Type B pancreatic cell (in vitro differentiated cells): ENCODE measurements at regions not wholly inside any gene's neighbourhood (a gene's known extent, or its start where the extent isn't known, plus 50 kb on each side); places are given as distances from the start of the nearest gene placed in this dataset.

Experiments used
- DNase-seq: peaks from one replicate; pipeline ENCODE4 v3.0.0; 2021; ENCODE audit warnings: mixed read lengths; ENCODE audit not compliant: unreplicated experiment; ENCODE audit errors: extremely low spot score
- H3K27ac Mint-ChIP-seq: 2 replicates; pipeline ENCODE4 v1.8.0; 2021; ENCODE audit warnings: mild to moderate bottlenecking, mixed read lengths
- H3K27me3 Mint-ChIP-seq: 2 replicates; pipeline ENCODE4 v1.8.0; 2021; ENCODE audit warnings: mixed read lengths
- H3K36me3 Mint-ChIP-seq: 2 replicates; pipeline ENCODE4 v1.8.0; 2021; ENCODE audit warnings: mixed read lengths
- H3K4me1 Mint-ChIP-seq: one replicate; pipeline ENCODE4 v1.8.0; 2021; ENCODE audit warnings: mixed read lengths; ENCODE audit not compliant: unreplicated experiment
- H3K4me3 Mint-ChIP-seq: 2 replicates; pipeline ENCODE4 v1.8.0; 2021; ENCODE audit warnings: mild to moderate bottlenecking, mixed read lengths
- H3K9me3 Mint-ChIP-seq: 2 replicates; pipeline ENCODE4 v1.8.0; 2021; ENCODE audit warnings: mixed read lengths
- TF ChIP-seq, protein P1 (sequence below): fragments of 200-600 bp; sonication (generic); conservative IDR thresholded peaks from 2 replicates; pipeline ENCODE4 v1.5.0; 2021; ENCODE audit warnings: antibody characterized with exemption, mild to moderate bottlenecking

DNA sequence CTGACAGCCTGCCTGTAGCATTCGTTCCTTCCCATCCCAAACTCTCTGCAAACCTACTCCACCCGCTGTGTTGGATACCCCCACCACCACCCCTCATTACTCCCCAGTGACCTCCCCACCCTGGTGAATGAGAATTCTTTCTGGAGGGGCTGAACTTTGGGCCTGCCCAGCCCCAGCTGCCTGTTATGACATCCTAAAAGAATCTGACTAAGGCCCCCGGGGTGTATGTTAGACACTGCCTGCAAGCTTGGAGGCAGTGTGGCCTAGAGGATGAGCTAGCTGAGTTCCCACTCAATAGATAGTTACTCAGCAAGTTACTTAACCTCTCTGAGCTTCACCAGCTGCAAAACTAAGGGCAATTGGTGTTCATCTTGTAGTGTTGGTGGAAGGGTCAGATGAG is 110.2 kb upstream of the FGGY start:
- Mint-ChIP-seq H3K27me3 (no peaks in the 10 kb centered on the region), H3K9me3 (peaks cover 8% of the 10 kb centered on the region), H3K4me3 (no peak overlapping the region), H3K27ac (no peak overlapping the region), H3K4me1 (peaks cover 8% of the 10 kb centered on the region), H3K36me3 (peaks cover 4% of the 10 kb centered on the region)
- TF ChIP-seq, protein P1, sequence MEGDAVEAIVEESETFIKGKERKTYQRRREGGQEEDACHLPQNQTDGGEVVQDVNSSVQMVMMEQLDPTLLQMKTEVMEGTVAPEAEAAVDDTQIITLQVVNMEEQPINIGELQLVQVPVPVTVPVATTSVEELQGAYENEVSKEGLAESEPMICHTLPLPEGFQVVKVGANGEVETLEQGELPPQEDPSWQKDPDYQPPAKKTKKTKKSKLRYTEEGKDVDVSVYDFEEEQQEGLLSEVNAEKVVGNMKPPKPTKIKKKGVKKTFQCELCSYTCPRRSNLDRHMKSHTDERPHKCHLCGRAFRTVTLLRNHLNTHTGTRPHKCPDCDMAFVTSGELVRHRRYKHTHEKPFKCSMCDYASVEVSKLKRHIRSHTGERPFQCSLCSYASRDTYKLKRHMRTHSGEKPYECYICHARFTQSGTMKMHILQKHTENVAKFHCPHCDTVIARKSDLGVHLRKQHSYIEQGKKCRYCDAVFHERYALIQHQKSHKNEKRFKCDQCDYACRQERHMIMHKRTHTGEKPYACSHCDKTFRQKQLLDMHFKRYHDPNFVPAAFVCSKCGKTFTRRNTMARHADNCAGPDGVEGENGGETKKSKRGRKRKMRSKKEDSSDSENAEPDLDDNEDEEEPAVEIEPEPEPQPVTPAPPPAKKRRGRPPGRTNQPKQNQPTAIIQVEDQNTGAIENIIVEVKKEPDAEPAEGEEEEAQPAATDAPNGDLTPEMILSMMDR: no peak
- DNase-seq: no peak

DNA sequence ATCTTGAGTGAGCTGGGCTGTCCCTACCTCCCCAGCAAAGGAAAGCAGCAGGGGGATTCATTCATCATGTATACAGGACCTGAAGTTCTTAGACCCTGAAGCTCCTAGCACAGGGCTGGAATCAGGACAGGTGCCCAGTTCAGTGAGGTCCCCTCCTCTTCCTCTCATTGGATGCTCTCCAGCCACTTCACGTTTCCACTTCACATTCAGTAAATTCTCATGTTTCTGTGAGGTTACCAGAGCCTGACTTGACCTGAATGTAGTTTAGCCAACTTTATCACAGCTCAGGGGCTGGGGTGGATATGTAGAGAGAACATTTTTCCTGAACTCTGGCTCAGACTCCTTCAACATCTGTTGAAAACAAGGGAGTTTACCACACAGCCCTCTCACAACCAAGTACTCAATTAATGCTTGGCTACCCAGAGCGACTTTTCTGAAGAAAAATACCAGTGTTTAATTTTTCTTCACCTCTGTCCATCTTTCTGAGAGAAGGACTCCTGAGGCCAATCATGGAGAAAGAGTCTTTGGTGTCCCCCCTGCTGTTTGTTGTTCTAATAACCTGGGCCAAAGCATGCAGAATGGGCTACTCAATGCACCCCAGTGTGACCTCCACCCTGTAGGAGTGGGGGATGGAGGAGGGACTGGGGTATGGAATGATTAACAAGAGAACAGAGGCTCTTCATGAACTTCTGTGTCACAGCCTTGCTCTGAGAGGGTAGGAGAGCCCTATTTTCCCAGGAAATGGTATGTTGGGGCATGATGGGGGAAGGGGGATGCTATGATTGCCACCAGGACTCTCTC is 108.3 kb upstream of the FGGY start:
- DNase-seq: no peak
- Mint-ChIP-seq H3K4me1 (peaks cover 8% of the 10 kb centered on the region), H3K27ac (no peak overlapping the region), H3K4me3 (no peak overlapping the region), H3K9me3 (peaks cover 13% of the 10 kb centered on the region), H3K36me3 (peaks cover 4% of the 10 kb centered on the region), H3K27me3 (no peaks in the 10 kb centered on the region)
- TF ChIP-seq, protein P1: no peak

DNA sequence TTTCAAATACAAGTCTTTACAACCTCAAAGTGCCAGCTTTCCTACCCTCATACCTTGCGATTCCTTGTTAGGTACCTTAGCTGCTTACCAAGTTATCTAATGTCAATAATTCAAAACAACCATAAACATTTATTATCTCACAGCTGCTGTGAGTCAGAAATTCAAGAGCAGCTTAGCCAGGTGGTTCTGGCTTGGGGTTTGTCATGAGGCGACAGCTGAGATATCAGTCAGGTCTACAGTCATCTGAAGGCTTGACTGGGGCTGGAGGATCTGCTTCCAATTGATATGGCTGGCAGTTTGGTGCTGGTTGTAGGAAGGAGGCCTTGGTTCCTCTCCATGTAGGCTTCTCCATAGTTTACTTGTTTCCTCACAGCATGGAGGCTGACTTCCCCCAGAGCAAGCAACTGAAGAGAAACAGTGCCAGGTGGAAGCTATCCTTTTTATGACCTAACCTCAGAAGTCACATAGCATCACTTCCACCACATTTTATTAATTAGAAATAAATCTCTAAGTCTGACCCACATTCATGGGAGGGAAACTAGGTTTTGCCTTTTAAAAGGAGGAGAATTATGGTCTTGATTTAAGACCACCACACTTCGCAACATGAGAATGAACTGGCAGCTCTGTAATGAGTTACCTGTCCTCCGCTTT is 103.3 kb upstream of the FGGY start:
- no peak for DNase-seq
- H3K27ac Mint-ChIP-seq: no peak overlapping the region
- no peaks in the 10 kb centered on the region for H3K27me3 Mint-ChIP-seq
- H3K36me3 Mint-ChIP-seq: peaks cover 4% of the 10 kb centered on the region
- peaks cover 18% of the 10 kb centered on the region for H3K9me3 Mint-ChIP-seq
- H3K4me3 Mint-ChIP-seq: no peak overlapping the region
- H3K4me1 Mint-ChIP-seq: peaks cover 8% of the 10 kb centered on the region
- TF ChIP-seq, protein P1: no peak

DNA sequence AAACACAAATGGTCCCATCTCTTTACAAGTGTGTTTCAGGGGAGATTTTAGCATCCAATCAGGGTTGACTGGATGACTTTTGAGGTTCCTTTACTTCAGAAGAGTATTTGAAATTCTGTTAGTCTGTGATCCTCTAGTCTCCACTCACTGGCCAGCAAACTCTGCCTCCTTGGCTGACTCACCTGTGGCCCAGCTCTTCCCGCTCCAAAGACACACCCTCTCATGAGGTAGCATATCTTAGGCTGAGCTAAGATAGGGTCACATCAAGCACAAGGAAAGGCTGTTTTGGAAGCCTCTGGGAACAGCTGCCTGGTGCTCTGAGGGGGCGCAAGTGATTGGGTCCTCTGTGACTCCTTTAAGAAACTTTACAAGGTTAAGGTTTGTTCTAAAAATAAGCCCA is 102.3 kb upstream of the FGGY start:
- peaks cover 18% of the 10 kb centered on the region for H3K9me3 Mint-ChIP-seq
- no peak overlapping the region for H3K4me3 Mint-ChIP-seq
- TF ChIP-seq, protein P1: no peak
- peaks cover 4% of the 10 kb centered on the region for H3K36me3 Mint-ChIP-seq
- no peak for DNase-seq
- H3K27me3 Mint-ChIP-seq: no peaks in the 10 kb centered on the region
- H3K4me1 Mint-ChIP-seq: peaks cover 9% of the 10 kb centered on the region
- H3K27ac Mint-ChIP-seq: no peak overlapping the region

DNA sequence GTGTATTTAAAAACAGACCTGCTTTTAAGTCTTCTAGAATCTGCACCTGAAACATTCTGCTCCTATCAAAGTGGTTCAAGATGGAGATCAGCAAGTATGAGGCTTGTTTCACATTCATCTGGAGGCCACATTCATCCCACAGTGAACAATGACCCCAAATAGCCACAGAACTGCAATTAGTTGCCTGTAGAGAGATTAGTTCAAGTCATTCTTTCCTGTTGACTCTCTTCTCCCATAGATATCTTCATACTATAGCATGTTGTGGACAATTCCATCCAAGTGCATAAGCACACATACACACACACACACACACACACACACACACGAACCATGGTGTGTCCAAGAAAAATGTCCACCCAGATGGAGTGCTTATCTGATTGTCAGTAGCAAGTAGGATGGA is 101.7 kb upstream of the FGGY start:
- Mint-ChIP-seq H3K36me3 (peaks cover 4% of the 10 kb centered on the region), H3K27me3 (no peaks in the 10 kb centered on the region), H3K27ac (no peak overlapping the region), H3K4me1 (peaks cover 14% of the 10 kb centered on the region), H3K9me3 (peaks cover 18% of the 10 kb centered on the region), H3K4me3 (no peak overlapping the region)
- no peak for DNase-seq
- TF ChIP-seq, protein P1: no peak
